K562 (cell line): ENCODE measurements at regions not wholly inside any gene's neighbourhood (a gene's known extent, or its start where the extent isn't known, plus 50 kb on each side); places are given as distances from the start of the nearest gene placed in this dataset.
A peak's percentile ranks its signal among the peaks of the same experiment; 100 is the strongest.

Experiments used
- BRCA1 ChIP-seq, 2 experiments: fragments of 450-650 bp in 1 of 2; sonication (generic) in 1 of 2; formaldehyde crosslinking in 1 of 2; IDR thresholded peaks; 2 replicates each; pipeline versions ENCODE4 v1.5.0 to v1.6.1; 2017 to 2020; ENCODE audit warnings: mild to moderate bottlenecking in 1 of 2, missing genetic modification reagents in 1 of 2
- CHCHD3 ChIP-seq: fragments of 250-450 bp; sonication (Bioruptor Pico); IDR thresholded peaks from 2 replicates; pipeline ENCODE4 v2.1.2; 2022; ENCODE audit warnings: mild to moderate bottlenecking
- CUX1 ChIP-seq: fragments of 200-800 bp; sonication (Bioruptor generic); IDR thresholded peaks from 2 replicates; pipeline ENCODE4 v1.6.1; 2016; ENCODE audit warnings: missing genetic modification characterization, missing compliant biosample characterization
- DACH1 ChIP-seq: fragments of 450-650 bp; IDR thresholded peaks from 2 replicates; pipeline ENCODE4 v1.6.1; 2018; ENCODE audit not compliant: partially characterized antibody
- ELF4 ChIP-seq: fragments of 450-650 bp; formaldehyde crosslinking; IDR thresholded peaks from 2 replicates; pipeline ENCODE4 v1.4.0; 2022; ENCODE audit warnings: missing genetic modification characterization
- FOXP1 ChIP-seq: sonication (generic); formaldehyde crosslinking; IDR thresholded peaks from 2 replicates; pipeline ENCODE4 v1.8.0; 2022; ENCODE audit warnings: mild to moderate bottlenecking, missing genetic modification reagents
- KLF6 ChIP-seq: fragments of 250-450 bp; sonication (Bioruptor Pico); IDR thresholded peaks from 2 replicates; pipeline ENCODE4 v1.4.0; 2020; ENCODE audit warnings: mild to moderate bottlenecking, moderate library complexity, borderline replicate concordance
- MTA3 ChIP-seq: fragments of 450-650 bp; formaldehyde crosslinking; IDR thresholded peaks from 2 replicates; pipeline ENCODE4 v1.6.1; 2017; ENCODE audit warnings: mild to moderate bottlenecking, borderline replicate concordance
- NFXL1 ChIP-seq: fragments of 450-650 bp; formaldehyde crosslinking; IDR thresholded peaks from 2 replicates; pipeline ENCODE4 v1.4.0; 2021; ENCODE audit warnings: mild to moderate bottlenecking
- NR3C1 ChIP-seq: sonication (generic); formaldehyde crosslinking; IDR thresholded peaks from 2 replicates; pipeline ENCODE4 v1.8.1; 2022; ENCODE audit warnings: missing genetic modification reagents
- PATZ1 ChIP-seq: fragments of 250-450 bp; sonication (Bioruptor Pico); IDR thresholded peaks from 2 replicates; pipeline ENCODE4 v1.5.0; 2020; ENCODE audit warnings: mild to moderate bottlenecking, borderline replicate concordance
- PBX2 ChIP-seq, 2 experiments: IDR thresholded peaks in 1 of 2; conservative IDR thresholded peaks in 1 of 2; 2 replicates each; pipeline ENCODE4 v1.6.1; 2016; ENCODE audit warnings: low read depth in 2 of 2, mild to moderate bottlenecking in 1 of 2, missing compliant biosample characterization in 1 of 2, missing genetic modification characterization in 1 of 2, moderate library complexity in 1 of 2
- PKNOX1 ChIP-seq: fragments of 450-650 bp; IDR thresholded peaks from 2 replicates; pipeline ENCODE4 v1.6.1; 2016
- POLR2G ChIP-seq: fragments of 200-400 bp; formaldehyde crosslinking; IDR thresholded peaks from 2 replicates; pipeline ENCODE4 v1.6.1; 2017; ENCODE audit warnings: low read depth, mild to moderate bottlenecking, antibody characterized with exemption, low read length, moderate library complexity
- POLR3A ChIP-seq: IDR thresholded peaks from 2 replicates; pipeline ENCODE4 v1.6.1; 2011; ENCODE audit warnings: borderline replicate concordance, mild to moderate bottlenecking, moderate library complexity; ENCODE audit not compliant: insufficient read length, insufficient read depth; ENCODE audit errors: extremely low read depth
- ZNF212 ChIP-seq: fragments of 450-650 bp; formaldehyde crosslinking; IDR thresholded peaks from 2 replicates; pipeline ENCODE4 v1.4.0; 2020; ENCODE audit warnings: mild to moderate bottlenecking
- ZNF282 ChIP-seq: sonication (generic); formaldehyde crosslinking; IDR thresholded peaks from 2 replicates; pipeline ENCODE4 v1.8.1; 2023; ENCODE audit warnings: missing genetic modification reagents
- ZNF583 ChIP-seq: fragments of 250-450 bp; sonication (Bioruptor Pico); IDR thresholded peaks from 2 replicates; pipeline ENCODE4 v1.4.0; 2020

GRCh38 chr6:16035488-16036080, 93.3 kb upstream of the MYLIP start (continued):
- TF ChIP-seq CUX1 (no peak), MTA3 (no peak), DACH1 (no peak), KLF6 (CRISPR knock-in tag) (no peak), PBX2 (CRISPR knock-in tag; IDR thresholded peaks at IDR 0.05; ENCODE audit: low read depth) (no peak), PBX2 (tag; conservative IDR thresholded peaks at IDR 0.05; ENCODE audit: low read depth) (no peak), ZNF282 (no peak), ELF4 (CRISPR knock-in tag) (peak; percentile 60; the same call in 1 of the 2 replicates), POLR3A (no peak), NFXL1 (CRISPR knock-in tag) (no peak), NR3C1 (CRISPR knock-in tag) (no peak), PKNOX1 (no peak), CHCHD3 (no peak), FOXP1 (no peak), BRCA1 (IDR thresholded peaks at IDR 0.05) (no peak), BRCA1 (CRISPR knock-in tag; IDR thresholded peaks at IDR 0.05) (no peak), ZNF583 (no peak), PATZ1 (CRISPR knock-in tag) (no peak), ZNF212 (CRISPR knock-in tag) (no peak), POLR2G (no peak)
